ENCODE measurements at regions not wholly inside any gene's neighbourhood (a gene's known extent, or its start where the extent isn't known, plus 50 kb on each side); places are given as distances from the start of the nearest gene placed in this dataset.

DNA sequence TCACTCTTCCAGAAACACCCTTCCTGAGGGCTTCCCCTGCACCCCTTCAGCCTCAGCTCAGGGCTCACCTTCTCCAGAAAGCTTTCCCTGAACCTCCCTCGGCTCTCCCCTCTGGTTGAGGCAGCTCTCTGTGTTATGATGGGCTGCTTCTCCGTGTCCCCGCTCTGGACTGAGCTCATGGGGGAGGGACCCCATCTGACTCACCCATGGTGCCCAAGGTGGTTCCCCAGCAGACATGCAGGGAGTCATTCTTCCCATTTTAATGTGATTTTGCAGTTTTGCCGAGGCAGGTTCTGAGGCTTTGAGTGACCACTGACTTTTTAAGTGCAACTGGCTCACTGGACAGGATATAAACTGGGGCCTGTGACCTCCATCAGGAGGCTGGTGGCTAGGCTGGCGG is 495.1 kb downstream of the TBC1D22A start:
- DNase-seq = no peak

DNA sequence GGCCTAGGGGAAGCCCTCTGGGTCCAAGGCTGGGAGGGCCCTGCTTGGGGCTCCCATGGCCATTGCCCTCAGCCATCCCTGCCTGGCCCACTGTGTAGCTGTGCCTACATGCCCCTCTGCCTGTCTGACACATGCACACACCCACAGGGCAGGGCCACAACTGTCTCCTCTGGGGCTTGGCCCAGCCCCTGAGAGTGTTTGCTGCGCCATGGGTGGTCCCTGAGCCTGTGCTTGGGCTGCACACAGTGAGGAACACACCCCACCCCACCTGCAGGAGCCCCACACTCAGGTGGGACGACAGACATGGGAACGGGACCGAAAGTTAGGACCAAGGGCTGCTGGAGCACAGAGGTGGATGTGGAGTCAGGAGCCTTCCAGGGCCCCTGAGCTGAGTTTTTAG is 489.5 kb downstream of the TBC1D22A start:
- no peak for DNase-seq

DNA sequence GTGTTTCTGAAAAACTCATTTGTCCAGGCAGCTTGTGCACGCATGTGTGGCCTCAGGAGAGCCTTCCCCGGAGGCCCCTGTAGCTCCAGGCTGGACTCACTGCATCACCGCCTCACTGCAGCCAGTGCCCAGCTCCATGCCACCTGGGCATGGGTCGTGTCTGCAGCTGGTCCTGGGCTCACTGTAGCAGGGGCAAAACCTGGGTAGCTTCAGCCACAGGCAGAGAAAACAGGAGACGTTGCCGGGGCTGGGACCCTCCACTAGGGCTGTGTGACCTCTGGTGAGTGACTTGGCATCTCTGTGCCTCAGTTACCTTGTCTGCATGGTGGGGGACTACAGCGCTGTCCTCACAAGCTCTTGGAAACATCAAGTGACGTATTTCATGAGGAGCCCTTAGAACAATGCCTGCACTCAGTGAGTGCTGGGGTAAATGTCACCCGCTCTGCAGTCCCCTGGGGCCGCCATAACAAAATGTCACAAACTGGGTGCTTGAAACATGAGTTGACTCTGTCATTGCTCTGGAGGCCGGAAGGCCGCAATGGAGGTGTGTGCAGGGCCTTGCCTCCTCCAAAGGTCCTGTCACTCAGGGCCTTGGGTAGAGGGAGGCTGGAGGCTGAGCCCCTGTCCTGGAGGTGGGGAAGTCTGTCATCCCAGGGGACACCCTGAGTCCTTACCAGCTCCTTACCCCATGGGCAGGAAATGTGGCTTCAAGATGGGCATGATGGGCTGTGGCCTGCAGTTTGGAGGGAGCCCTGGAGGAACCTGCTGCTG is 488.7 kb downstream of the TBC1D22A start:
- no peak for DNase-seq

DNA sequence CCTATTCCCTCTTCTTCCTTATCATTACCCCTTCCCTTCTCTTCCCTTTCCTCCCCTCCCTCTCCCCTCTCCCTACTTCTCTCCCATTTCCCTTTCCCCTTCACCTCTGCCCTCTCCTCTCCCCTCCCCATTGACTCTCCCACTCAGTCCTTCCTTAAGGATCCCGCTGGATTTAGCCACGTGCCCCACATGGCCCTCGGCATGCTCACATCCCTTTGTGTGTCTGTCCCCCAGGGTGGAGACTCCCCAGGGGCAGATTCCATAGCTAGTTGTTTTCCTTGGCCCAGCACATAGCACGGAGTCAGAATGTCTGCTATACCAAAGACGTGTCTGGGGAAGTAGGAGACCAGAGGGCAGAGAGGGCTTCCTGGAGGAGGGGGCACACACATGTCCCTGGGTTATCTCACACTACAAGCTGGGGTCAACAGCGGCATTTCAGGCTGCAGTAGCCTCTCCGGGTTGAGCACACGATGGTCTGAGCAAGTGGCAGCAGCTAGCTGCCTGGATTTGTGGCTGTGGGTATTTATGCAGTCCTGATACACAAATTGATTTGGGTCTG is 487.0 kb downstream of the TBC1D22A start:
- no peak for DNase-seq

DNA sequence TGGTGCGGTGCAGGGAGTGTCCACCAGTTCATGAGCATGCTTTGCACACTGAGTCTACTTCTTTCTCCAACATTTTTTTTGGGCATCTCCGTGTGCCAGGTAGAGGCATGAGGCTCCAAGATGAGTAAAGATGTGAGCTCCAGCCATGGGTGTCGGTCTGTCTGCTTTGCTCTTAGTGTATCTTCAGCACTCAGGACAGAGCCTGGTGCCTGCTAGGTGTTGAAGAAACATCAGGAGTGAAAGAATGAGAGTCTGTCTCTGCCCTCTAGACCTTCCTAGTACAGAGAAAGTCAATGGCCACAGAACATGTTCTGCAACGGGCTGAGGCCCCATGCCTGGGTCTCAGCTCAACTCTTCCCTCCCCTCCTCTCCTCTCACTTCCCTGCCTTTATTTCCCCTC is 486.5 kb downstream of the TBC1D22A start:
- no peak for DNase-seq

DNA sequence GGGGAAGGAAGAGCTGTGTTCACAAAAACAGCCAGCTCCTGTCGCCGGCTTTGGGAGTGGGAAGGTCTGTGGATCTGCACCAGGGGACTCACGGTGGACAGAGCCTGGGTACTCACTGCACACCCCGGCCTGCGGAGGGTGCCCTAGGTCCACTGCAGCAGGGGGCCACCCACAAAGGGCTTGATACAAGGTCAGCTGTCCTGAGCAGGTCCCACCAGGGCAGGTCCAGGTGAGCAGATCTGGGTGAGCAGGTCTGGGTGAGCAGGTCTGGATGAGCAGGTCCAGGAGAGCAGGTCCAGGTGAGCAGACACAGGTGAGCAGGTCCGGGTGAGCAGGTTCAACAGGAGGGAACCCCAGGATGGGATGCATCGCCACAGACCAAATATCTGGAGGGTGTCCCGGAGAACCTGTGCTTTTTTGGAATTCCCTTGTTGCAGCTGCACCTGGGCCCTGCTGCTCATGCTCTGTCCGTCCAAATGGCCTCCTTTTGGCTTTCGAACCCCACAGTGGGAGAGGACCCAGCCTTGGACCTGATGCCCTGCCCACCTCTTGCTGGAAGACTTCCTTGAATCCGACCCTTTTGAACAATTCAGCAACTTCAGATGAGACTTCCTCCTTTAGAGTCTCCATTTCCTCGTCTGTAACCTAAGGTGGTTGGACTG is 485.3 kb downstream of the TBC1D22A start:
- no peak for DNase-seq

DNA sequence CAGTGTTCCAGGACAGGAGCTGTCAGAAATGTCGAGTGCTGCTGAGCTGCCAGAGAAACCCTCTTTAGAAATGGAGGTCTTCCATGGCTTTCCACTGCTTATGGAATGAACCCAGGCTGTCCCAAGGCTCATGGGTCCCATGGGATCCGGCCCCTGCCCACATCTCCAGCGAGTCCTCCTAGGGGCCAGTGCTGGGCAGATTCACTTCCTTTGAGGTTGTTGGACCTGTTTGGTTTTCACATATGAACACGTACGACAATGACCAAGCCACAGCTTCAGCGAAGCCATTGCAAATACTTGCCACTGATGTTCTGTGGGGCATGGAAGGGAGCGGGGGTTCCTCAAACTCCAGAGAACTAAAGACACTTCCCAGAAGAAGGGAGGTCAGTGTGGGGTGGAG is 483.3 kb downstream of the TBC1D22A start:
- DNase-seq = no peak

DNA sequence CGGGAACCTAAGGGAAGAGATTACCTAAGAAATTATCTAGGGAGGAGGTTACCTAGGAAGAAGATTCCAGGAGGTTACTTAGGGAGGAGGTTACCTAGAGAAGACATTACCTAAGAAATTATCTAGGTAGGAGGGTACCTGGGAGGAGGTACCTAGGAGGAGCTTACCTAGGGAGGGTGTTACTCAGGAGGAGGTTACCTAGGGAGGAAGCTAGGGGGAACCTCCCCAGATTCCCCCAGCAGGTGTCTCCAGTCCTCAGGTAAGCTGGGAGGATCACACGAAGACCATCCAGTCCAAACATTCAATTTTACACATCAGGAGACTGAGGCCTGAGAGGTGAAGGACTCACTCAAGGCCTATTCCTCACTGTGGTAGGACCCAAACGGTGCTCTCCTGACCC is 482.8 kb downstream of the TBC1D22A start:
- DNase-seq = no peak

DNA sequence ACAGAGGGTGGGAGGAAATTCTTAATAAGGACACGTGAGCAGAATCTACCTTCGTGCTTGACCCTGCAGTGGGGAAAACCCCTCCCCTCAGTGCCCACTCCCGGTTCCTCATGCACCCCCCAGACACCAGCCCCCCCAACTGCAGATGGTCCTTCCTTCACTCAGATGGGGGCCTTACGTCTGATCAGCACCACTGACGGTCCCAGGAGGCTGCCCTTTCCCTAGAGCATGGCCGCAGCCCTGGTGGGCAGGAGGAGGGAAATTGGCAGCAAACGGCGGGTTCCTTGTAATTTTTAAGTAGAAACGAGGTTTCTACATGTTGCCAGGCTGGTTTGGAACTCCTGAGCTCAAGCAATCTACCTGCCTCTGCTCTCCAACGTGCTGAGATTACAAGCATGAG is 477.7 kb downstream of the TBC1D22A start:
- DNase-seq = no peak

DNA sequence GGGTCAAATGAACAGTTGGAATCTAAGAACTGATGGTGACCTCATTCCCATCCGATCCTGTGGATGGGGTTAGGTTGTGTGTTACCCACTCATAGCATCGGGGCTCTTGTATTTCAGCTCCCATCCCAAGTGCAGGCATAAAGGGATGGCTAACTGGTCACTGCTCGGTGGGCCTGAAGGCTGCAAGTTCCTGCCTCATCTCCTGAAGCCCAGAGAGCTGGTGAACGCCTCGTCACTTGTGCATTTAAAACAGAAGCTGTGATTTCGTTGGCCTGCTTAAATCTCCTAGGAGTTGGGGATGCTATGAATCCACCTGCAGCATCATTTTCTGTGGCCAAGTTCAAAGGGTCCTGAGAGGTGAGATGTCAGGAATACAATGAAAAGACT is 477.0 kb downstream of the TBC1D22A start:
- DNase-seq = no peak

DNA sequence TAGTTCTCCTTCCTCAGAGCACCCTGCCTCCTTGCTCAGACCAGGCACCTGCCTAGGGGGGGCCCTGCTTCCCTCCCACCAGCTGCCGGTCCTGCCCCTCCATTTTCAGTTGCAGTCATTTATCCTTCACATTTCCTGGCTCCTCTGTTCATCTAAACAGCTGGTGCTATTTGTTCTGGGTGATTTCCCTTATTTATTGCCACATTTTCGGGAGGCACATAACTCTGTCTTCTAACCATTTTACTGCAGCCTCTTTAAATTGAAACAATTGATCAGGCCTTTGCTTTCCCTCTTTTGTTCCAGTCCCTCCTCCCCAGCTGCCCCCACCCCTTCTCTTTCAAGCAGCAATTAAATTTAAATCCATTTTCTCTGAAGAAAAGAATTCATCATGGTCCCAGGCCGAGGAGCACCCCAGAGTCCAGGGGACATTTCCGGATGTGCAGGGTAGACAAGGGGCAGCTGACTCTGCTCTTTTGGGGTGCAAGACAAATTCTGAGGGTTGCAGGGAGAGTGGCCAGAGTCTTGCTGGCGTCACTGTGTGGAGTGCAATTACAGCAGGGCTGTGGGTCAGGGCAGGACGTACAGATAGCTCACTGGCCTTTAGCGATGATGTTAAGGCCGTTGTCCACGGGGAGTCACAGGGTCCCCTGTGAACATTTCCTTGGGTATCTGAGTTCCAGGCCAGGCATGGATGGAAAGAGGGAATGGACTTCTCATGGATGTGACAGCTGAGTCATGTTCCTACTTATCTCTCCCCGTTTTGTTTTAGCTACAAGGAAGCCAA is 476.4 kb downstream of the TBC1D22A start:
- no peak for DNase-seq

DNA sequence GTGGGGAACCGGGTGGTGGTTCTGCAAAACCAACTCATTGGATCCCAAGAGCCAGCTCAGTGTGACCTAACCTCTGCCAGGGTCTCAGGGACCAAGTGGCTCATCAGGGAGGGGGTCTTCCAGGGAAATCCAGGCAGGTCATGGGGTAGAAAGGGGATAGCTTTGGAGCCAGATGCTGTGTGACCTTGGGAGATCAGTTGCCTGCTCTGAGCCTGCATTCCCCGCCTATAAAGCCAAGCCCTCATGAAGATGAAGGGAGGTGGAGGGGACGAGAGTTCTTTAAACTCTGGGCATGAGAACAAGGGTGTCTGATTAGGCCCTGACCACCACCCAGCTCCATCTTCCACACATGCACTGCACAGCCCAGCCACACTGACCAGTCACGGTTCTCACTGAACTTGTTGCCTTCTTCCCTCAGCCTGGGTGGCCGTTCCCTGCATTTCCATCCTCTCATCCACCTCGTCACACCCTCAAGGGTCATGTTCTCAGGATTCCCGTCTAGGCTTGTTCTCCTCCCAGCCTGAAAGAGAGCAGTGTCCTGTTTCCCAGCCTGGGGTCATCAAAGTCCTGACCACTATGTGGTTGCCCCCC is 475.5 kb downstream of the TBC1D22A start:
- no peak for DNase-seq

DNA sequence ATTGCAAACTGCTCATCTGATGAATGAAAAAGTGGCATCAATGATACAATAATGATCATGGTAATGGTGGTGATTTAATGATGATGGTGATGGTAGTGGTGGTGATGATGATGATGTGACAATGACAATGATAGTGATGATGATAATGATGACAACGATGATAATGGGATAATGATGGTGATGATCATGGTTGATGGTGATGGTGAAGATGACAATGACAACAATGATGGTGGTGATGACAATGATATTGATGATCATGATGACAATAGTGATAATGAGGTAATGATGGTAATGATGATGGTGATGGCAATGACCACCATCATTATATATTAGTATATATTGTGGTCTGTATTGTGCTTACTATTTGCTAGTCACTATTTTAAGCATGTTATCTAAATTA is 474.3 kb downstream of the TBC1D22A start:
- no peak for DNase-seq

DNA sequence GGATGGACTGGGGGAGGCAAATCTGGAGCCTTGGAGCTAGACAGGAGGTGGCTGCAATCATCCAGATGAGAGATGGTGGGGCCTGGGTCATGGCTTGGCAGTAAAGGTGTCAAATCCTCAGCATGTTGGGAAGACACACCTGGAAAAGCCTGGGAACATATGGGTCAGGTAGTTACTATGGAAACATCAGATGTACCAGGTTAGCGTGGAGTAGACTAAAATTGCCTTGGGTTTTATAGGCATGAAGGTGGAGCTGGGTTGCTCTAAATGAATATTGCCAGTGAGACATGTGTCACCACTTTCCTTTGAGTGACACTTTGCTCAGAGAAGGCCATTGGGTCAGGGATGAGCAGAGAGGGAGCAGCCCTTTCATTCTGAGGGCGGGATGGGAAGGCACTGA is 473.7 kb downstream of the TBC1D22A start:
- DNase-seq = no peak

DNA sequence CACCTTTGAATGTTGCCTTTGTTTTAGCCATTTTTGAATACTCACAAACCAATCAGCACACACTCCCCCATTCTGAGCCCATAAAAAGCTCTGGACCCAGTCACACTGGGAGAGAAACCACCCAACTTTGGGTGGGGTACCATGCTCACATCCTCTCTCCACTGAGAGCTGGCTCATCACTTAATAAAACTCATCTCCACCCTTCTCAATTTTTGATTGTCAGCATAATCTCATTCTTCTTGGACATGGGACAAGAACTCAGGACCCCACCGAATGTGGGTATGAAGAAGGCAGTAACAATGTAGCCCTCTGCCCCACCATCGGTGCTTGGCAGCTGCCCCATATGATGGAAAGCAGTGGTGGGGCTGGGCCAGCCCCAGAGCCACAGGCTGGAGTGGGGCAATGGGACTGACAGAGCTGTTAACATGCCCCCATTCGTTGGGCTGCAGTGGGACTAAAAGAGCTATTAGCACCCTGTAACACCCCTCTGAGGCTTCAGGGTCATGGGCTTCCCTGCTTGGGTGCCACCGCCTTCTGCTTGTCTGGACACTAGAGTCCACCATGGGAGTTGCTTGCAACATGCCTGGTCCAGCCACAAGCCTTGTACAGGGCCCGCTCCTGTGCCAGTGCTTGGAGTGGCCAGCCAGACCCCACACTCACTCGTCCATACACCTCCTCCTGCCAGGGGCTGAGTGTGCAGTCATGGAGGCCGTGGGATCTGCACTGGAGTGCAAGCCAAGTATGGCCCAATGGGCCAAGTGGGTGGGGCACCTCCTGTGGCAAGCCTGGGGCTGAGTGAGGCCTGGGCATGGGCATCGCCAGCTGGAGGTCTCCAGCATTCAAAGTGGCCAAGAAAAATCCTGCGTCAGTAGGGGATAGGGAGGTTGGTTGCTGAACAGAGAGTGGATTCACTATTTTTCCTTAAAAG is 471.1 kb downstream of the TBC1D22A start:
- DNase-seq = no peak

DNA sequence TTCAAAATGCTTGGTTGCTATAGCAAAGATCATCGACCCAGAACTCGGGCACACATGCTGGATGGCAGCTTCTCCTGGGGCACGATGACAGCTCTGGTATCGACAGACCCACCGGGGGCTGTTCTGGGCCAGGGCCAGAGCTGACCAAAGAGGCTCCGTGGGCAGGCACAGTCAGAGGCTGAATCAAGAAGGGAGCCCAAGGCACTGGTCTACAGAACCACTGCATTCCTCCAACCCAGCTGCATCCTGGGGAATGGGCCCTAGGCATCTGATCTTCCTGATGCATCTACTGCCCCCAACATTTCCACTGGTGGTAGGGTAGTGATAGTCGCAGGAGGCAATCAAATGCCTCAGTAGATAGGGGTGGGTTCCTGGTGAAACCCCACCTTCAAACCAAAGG is 470.3 kb downstream of the TBC1D22A start:
- no peak for DNase-seq

DNA sequence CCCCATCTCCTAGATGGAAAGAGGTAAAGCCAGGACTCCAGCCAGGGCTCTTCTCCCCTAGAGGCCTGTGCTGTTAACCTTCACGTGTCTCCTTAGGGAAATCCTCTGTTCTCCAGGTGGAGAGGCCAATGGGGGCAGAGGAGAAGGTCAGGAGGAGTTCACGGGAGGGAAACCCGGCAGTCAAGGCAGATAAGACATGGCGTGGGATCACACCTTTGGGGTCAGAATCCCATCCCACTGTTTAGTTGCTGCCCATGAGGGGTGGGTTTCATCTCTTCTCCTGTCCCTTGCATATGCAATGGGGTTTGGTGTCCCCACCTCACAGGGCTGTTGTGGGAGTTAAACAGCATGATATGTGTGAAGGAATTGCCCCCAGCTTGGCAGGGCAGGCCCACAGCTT is 469.7 kb downstream of the TBC1D22A start:
- DNase-seq = no peak

DNA sequence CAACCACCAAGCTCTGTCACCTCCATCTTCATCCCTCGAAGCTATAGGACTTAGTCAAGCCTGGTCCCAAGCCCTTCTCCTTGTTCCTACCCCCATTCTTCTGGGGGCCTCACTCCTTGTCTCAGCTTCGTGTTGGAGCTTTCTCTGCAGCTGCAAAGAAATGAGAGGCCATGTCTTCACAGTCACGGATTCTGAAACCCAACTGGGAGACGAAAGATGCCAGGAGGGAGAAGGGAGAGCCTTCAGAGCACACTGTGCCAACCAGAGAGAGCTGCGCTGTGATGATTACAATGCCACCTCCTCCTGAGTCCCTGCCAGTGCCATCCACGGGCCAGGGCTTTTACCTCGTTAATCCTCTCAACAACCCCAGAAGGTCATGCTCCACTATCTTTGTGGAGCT is 469.3 kb downstream of the TBC1D22A start:
- no peak for DNase-seq

DNA sequence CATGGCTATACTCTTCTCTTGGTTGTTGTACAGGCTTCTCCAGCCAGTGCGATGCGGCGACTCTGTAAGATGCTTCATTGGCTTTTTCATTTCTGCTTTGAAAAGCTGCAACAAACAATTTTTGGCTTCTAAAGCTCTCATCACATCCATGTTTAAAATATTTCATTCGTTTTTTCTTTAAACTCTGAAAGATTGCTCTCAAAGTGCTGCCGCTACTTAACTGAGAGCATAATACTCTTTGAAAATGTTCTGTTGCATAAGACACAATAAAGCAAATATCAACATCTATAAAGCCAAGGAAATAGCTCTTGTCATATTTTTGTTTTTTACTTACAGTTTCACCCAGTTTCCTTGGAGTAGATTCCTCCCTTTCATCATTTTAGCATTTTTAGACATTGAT is 468.3 kb downstream of the TBC1D22A start:
- no peak for DNase-seq

DNA sequence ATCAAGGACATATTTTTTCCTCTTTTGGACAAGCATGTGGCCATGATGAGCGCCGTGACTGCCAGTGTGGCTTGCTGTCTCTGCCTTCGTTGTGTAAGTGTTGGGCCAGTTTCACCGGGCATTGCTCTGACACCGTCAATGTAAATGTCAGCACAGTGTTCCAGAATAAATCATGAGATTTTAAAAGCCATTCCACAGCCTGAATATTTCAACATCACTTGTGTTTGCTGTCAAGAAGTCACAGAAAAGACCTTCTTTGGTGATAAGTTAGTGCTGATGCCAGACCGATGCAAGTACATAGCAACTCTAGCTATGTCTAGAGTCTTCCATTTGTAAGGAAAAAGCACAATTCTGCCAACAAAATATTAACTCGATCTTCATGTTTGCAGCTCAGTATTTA is 467.8 kb downstream of the TBC1D22A start:
- no peak for DNase-seq

DNA sequence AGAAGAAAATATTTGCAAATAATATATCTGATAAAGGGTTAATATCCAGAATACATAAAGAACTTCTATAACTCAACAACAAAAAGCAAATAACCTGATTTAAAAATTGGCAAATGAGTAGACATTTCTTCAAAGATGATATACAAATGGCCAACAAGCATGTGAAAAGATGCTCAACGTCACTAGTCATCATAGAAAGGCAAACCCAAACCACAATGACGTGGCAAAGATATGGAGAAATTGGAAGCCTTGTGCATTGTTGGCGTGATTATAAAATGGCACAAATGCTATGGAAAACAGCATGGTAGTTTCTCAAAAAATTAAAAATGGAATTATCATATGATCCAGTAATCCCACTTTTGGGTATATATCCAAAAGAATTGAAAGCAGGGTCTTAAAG is 466.3 kb downstream of the TBC1D22A start:
- no peak for DNase-seq

DNA sequence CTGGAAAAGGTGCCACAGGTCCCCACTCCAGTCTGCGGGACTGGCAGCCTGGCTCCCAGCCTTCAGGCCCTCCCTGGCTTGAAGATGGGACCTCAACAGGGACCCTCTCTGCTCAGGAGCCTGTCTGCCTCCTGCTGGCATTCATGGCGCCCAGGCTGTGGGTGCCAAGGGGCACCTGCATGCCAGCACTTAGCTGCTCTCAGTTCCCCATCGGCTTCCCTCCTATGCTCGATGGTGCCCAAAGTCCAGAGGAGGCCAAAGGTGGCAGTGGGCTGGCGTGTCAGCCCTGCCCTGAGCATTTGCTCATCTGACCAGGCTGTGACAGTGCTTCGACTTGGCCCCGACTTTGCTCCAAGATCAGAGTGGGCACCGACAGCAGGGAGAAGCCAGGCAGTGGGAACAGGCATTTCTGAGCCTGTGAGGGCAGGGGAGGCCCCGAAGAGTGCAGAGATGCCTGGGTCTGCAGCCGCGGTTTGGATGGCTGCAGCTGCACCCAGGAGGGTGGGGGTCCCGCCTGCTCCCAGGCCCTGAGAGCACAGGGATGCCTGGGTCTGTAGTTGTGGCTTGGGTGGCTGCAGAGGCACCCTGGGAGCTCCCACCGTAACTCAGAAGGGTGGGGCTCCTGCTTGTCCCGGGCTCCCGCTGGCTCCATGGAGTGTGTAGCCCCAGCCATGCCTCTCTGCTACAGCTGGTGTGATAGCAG is 463.6 kb downstream of the TBC1D22A start:
- DNase-seq = no peak
